ENCODE measurements at regions not wholly inside any gene's neighbourhood (a gene's known extent, or its start where the extent isn't known, plus 50 kb on each side); places are given as distances from the start of the nearest gene placed in this dataset.

GRCh38 chr12:58765076-58765475 is 155.2 kb downstream of the LRIG3 start:
- no peak for DNase-seq
- CTCF ChIA-PET: no interaction called here
- no peaks in the 10 kb centered on the region for H3K4me1 ChIP-seq (ENCODE audit: control insufficient read depth in 2 of 2, insufficient read depth in 2 of 2, low read length in 2 of 2)
- no peaks in the 10 kb centered on the region for H3K27me3 Mint-ChIP-seq
- no peaks in the 10 kb centered on the region for H4K20me1 ChIP-seq (ENCODE audit: control insufficient read depth, insufficient read depth, low read length, poor library complexity, severe bottlenecking)
- no peak overlapping the region for H2AFZ ChIP-seq (ENCODE audit: insufficient read depth, low read depth, low read length, poor library complexity, severe bottlenecking)
- POLR2A ChIA-PET: no interaction called here
- no peaks in the 10 kb centered on the region for H3K27me3 ChIP-seq (replicated peaks in 1 of 4; ENCODE audit: control extremely low read depth in 1 of 4, control insufficient read depth in 3 of 4, insufficient read depth in 4 of 4, low read length in 3 of 4)
- WGBS (ENCODE audit: insufficient coverage): no CpG with 5 or more reads among the region's 2 CpGs
- H3K9me3 Mint-ChIP-seq (ENCODE audit: insufficient read depth): peaks cover 2% of the 10 kb centered on the region
- no peak overlapping the region for H3K4me2 ChIP-seq (replicated peaks; ENCODE audit: low read depth, low read length, poor library complexity, severe bottlenecking)
- no peaks in the 10 kb centered on the region for H3K9me3 ChIP-seq (ENCODE audit: control extremely low read depth in 1 of 3, control insufficient read depth in 2 of 3, insufficient read depth in 1 of 3, low read length in 2 of 3)
- H3K4me1 Mint-ChIP-seq: no peaks in the 10 kb centered on the region
- no peak overlapping the region for H3K27ac ChIP-seq (ENCODE audit: low read length in 2 of 2)
- no peak overlapping the region for H3K27ac Mint-ChIP-seq
- no peak overlapping the region for H3K9ac ChIP-seq (ENCODE audit: low read length)
- no peaks in the 10 kb centered on the region for H3K36me3 ChIP-seq (replicated peaks in 1 of 2; ENCODE audit: control extremely low read depth in 1 of 2, control insufficient read depth in 1 of 2, extremely low read depth in 1 of 2, insufficient read depth in 2 of 2, low read length in 1 of 2)
- no peaks in the 10 kb centered on the region for H3K79me2 ChIP-seq (ENCODE audit: control insufficient read depth, insufficient read depth, low read length)
- H3K4me3 ChIP-seq (ENCODE audit: control extremely low read depth in 1 of 5, extremely low read depth in 1 of 5, insufficient read depth in 1 of 5, low read depth in 2 of 5, low read length in 4 of 5): no peak overlapping the region
- intact Hi-C loops (cut with micrococcal nuclease): no loop called here
- H3K4me3 Mint-ChIP-seq: no peak overlapping the region
- no peak for TF ChIP-seq EZH2 (IDR thresholded peaks at IDR 0.05; ENCODE audit: borderline replicate concordance, insufficient read depth, low read depth, low read length, poor library complexity, severe bottlenecking)
- TF ChIP-seq CTCF (IDR thresholded peaks at IDR 0.05): no peak
- ATAC-seq (ENCODE audit: low read depth): no peak

GRCh38 chr12:58765653-58766512 is 154.4 kb downstream of the LRIG3 start:
- ATAC-seq (ENCODE audit: low read depth) (no peak), DNase-seq (no peak)
- Histone ChIP-seq H3K9me3 (ENCODE audit: control extremely low read depth in 1 of 3, control insufficient read depth in 2 of 3, insufficient read depth in 1 of 3, low read length in 2 of 3) (no peaks in the 10 kb centered on the region), H3K27ac (ENCODE audit: low read length in 2 of 2) (no peak overlapping the region), H3K4me3 (ENCODE audit: control extremely low read depth in 1 of 5, extremely low read depth in 1 of 5, insufficient read depth in 1 of 5, low read depth in 2 of 5, low read length in 4 of 5) (no peak overlapping the region), H3K27me3 (replicated peaks in 1 of 4; ENCODE audit: control extremely low read depth in 1 of 4, control insufficient read depth in 3 of 4, insufficient read depth in 4 of 4, low read length in 3 of 4) (no peaks in the 10 kb centered on the region), H2AFZ (ENCODE audit: insufficient read depth, low read depth, low read length, poor library complexity, severe bottlenecking) (no peak overlapping the region), H3K79me2 (ENCODE audit: control insufficient read depth, insufficient read depth, low read length) (no peaks in the 10 kb centered on the region), H4K20me1 (ENCODE audit: control insufficient read depth, insufficient read depth, low read length, poor library complexity, severe bottlenecking) (no peaks in the 10 kb centered on the region), H3K4me2 (replicated peaks; ENCODE audit: low read depth, low read length, poor library complexity, severe bottlenecking) (no peak overlapping the region), H3K36me3 (replicated peaks in 1 of 2; ENCODE audit: control extremely low read depth in 1 of 2, control insufficient read depth in 1 of 2, extremely low read depth in 1 of 2, insufficient read depth in 2 of 2, low read length in 1 of 2) (no peaks in the 10 kb centered on the region), H3K4me1 (ENCODE audit: control insufficient read depth in 2 of 2, insufficient read depth in 2 of 2, low read length in 2 of 2) (no peaks in the 10 kb centered on the region), H3K9ac (ENCODE audit: low read length) (no peak overlapping the region)
- Mint-ChIP-seq H3K4me1 (no peaks in the 10 kb centered on the region), H3K27ac (no peak overlapping the region), H3K9me3 (ENCODE audit: insufficient read depth) (peaks cover 2% of the 10 kb centered on the region), H3K4me3 (no peak overlapping the region), H3K27me3 (no peaks in the 10 kb centered on the region)
- TF ChIP-seq CTCF (IDR thresholded peaks at IDR 0.05) (no peak), EZH2 (IDR thresholded peaks at IDR 0.05; ENCODE audit: borderline replicate concordance, insufficient read depth, low read depth, low read length, poor library complexity, severe bottlenecking) (no peak)
- intact Hi-C loops (cut with micrococcal nuclease): no loop called here
- no CpG with 5 or more reads among the region's 4 CpGs for WGBS (ENCODE audit: insufficient coverage)
- ChIA-PET POLR2A (no interaction called here), CTCF (no interaction called here)

All from B cell (primary cell).